HK-2 (cell line): ENCODE measurements at regions not wholly inside any gene's neighbourhood (a gene's known extent, or its start where the extent isn't known, plus 50 kb on each side); places are given as distances from the start of the nearest gene placed in this dataset.

Experiments used
- DNase-seq: peaks from one replicate; pipeline ENCODE4 v3.0.0-alpha.2; 2018; ENCODE audit not compliant: unreplicated experiment

- DNase-seq, result no peak
Measured at GRCh38 chr13:104461049-104461448, 1394.8 kb upstream of the SLC10A2 start.

GRCh38 chr13:104460554-104460953 lies 1394.3 kb upstream of the SLC10A2 start:
- DNase-seq, result no peak

- no peak for DNase-seq
Measured at GRCh38 chr13:104450006-104450405, 1383.8 kb upstream of the SLC10A2 start.

- DNase-seq, result no peak
Measured at GRCh38 chr13:104447348-104447747, 1381.1 kb upstream of the SLC10A2 start.

DNA sequence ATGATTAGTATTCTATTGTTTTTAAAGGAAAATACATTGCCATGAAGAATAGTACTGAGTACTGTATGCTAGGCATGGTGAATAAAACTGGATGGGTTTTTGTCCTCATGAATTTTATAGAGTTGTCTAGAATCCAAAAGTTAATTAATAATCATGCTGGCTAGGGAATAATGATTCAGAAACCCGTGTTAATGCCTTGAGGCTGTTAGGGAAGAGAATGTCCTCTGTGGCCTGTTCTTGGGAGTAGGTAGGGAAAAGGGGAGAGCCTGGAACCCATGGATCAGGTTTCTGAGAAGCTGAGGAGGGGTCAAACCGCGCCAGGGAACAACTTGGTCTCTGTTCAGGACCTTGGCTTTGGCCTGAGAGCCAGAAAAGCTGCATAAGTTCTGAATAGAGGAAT lies 1376.3 kb upstream of the SLC10A2 start:
- peak; percentile 1 for DNase-seq

DNA sequence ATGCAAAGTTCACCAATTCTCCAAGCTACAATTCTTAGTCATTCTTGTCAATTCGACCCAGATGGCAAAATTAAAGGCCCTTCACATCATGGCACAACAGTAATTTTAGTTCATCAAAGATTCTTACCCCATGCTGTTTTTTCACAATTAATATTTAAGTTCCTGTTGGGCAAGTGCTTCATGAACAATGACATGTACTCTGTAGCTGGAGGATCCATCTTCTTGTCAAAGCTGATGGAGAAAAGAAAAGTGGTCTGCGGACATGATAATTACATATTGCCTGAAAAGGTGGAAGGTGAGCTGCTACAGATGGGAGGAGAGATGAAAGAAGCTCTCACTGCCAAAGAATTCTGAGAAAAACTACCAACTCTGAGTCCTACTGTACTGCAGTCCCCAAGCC lies 1370.3 kb upstream of the SLC10A2 start:
- no peak for DNase-seq

DNA sequence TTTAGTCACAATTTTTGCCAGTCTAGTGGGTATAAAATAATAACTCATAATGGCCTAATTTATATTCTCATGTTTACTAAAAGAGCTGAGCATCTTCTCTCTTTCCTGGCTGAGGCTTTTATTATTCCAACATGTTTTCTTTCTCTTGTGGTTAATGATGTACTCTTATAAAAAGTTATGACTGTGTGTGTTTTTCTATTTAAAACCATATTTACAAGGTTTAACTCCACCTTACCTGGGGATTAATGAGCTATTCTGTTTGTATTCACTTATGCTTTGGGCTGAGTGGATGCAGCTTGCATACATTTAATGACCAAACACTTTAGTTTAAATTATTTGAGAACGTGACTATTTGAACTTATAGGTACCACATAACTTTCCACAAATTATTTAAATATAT lies 1365.7 kb upstream of the SLC10A2 start:
- no peak for DNase-seq

DNA sequence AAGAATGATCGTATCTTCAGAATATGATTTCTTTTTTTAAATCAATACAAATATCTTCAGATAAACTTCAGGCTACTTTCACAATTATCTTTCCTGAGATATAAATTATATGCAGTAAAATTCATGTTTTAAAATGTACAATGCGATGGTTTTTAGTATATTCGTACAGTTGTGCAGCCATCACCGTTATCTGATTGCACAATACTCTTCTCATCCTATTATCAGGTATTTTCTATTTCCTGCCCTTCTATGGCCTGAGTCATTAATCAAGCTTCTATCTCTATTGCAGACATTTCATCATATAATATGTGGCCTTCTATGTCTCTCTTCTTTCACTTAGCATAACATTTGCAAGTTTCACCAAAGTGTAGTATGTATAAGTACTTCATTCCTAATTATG lies 1360.2 kb upstream of the SLC10A2 start:
- DNase-seq, result no peak

GRCh38 chr13:104422668-104423067 lies 1356.5 kb upstream of the SLC10A2 start:
- DNase-seq, result no peak

DNA sequence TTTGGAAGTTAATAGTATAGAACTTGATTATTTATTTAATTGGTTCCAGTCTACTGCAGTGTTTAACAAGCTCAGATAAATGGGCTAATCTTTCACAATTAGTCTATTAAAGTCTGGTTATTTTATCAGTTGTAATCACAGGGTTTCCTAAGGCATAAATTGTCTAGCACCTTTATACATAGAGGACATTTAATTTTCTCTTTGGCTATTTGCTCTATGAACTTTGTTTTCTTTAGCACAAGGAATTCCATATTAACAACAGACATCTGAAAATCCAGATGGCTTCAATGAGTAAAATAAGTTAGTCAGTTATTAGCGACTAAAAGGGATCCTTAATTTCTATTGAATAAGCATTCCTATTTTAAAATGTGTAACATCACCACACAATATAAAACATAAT lies 1350.8 kb upstream of the SLC10A2 start:
- DNase-seq, result no peak

GRCh38 chr13:104414771-104415170 lies 1348.6 kb upstream of the SLC10A2 start:
- no peak for DNase-seq

DNA sequence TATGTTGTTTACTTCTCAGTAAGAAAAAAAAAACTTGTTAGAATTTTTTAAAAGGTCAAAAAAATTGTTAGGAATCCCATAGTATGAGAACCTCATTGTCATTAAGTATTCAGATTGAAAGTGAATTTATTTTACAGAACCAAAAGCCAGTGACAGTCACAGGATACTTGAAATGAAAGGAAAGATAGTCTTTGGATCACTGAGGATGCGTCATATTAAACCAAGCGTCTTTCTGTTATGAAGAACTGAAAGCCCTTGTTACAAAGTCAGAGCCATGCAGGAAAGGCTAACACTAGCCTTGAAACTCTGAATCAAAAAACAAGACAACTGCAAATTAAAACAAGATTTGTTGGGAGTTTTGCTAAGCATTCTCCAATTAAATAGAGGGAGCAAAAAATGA lies 1348.0 kb upstream of the SLC10A2 start:
- DNase-seq, result no peak

DNA sequence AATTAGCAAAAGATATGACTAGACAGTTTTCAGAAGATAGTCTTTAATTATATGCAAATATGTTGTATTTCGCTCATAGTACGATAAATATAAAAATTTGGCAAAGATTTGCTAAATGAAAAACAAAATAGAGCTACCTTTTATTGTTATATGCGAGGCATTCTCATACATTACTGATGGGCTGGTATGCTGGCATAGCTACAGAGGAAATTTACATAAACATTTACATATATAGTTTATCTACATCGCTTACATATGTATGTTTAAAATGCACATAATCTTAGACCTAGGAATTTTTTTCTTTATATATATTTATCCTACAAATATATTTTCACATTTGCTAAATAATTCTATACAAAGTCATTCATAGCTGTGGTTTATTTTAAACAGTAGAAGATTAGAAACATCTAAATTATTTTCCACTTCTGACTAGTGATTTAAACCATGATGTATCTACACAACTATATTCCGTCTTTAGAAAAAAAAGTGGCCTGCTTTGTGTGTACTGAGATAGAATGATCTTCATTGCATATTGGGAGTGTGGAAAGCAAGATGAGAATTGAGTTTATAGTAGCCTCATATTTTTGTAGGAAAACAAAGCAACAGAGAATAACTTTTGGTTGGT lies 1345.0 kb upstream of the SLC10A2 start:
- DNase-seq, result no peak

- no peak for DNase-seq
Measured at GRCh38 chr13:104408733-104409132, 1342.5 kb upstream of the SLC10A2 start.

DNA sequence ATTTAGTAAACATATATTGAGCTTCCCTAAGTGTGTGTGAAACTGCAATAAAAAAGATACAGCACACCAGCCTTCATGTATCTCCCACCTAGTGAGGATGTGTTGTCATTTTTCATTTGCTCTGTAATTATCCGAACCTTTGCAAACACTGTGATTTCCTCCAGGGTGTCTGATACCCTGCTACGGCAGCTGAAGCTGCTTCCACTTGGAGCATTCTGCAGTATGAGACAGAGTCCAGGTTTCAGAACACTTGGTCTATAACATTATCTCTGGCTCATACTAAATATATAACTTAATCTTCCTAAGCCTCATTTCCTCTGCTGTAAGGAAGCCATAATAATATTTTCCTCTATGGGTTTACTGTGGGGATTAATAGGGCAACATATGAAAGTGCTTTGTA lies 1338.1 kb upstream of the SLC10A2 start:
- DNase-seq, result no peak

DNA sequence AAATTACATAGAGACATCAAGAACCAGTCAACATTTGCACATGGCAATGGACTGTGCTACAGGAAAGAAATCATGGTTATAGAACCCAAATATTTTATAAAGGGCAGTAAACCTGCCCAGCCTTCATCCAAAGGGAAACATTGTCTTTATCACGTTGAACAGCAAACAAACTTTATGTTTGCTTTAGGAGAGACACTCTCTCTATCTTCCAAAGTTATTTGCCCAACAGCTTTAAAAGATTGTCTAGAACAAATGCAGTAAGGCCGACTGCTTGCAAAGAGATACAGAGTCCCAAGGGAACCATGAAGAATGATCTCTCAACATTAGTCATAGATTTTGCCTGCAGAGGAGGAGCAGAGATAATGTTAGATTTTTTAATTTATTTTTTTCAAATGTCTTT lies 1323.5 kb upstream of the SLC10A2 start:
- DNase-seq, result no peak

DNA sequence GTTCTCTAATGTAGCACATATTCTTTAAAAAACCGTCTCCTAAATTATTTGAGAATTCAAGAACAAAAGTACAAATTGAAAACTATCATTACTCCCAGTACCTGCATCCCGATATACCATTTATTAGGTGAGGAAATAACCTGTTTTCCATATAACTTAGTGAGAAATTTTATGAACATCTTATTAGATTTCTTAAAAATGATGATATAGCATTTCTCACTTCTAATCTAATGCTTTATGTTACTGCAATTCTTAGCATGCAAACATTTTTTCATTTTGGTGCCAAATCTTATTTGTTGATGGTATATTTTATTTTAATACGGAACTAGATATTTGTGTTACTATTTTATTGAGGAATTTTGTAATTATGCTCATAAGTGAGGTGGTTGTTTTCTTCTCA lies 1321.3 kb upstream of the SLC10A2 start:
- DNase-seq, result no peak

DNA sequence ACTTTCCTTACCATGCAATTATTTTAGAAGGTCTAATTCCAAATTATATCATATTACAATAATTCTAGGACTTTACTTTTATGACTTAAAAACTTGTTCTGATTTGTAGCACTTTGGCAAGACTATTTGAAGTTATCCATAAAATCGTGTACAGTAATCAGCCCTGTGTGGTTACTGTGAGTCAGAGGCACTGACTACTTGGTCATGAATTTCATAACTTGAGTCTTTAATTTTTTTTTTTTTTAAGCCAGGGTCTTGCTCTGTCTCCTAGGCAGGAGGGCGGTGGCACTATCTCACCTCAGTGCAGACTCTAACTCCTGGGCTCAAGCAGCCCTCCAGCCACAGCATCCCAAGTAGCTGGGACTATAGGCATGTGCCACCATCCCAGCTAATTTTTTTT lies 1319.2 kb upstream of the SLC10A2 start:
- DNase-seq, result peak; percentile 1

- no peak for DNase-seq
Measured at GRCh38 chr13:104382951-104383350, 1316.7 kb upstream of the SLC10A2 start.

DNA sequence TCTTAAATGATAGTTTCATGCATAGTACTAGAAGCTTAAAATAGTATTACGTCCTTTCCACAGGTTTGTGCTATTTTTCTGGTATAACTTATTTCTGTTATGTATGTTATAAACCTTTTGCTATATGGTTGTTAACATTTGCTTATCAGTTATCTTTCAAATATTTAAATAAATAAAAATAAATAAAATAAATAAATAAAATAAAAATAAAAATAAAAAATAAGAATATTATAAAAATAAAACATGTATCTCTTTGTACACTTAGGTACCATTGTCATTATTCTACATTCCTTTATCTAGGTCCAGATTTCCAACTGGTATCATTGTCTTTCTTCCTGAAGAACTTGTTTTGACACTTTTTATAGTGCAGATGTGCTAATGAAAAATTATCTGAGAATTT lies 1310.4 kb upstream of the SLC10A2 start:
- no peak for DNase-seq

- no peak for DNase-seq
Measured at GRCh38 chr13:104375614-104376013, 1309.4 kb upstream of the SLC10A2 start.

GRCh38 chr13:104372095-104372655 lies 1306.0 kb upstream of the SLC10A2 start:
- DNase-seq, result no peak

DNA sequence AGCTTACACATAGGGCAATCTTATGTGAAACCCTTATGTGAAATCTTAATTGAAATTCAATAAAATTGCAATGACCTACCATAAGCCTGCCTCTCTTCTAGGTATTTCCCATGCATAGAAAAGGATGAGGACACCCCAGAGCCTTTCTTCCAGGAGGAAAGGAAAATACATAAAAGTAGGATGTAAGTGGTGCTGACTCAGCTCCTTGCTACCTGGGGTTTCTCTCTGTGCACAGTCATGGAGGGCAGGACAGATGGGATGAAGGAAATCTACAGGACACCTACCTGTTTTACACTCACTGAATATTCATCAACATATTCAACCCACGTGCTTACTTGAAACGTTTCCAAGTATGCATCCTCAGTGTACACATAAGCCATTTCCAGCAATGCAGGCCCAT lies 1299.2 kb upstream of the SLC10A2 start:
- DNase-seq, result no peak

GRCh38 chr13:104357672-104358354 lies 1291.6 kb upstream of the SLC10A2 start:
- no peak for DNase-seq
